Sigmoid colon (tissue), 6 donors: ENCODE measurements at regions not wholly inside any gene's neighbourhood (a gene's known extent, or its start where the extent isn't known, plus 50 kb on each side); places are given as distances from the start of the nearest gene placed in this dataset.

Experiments used
- DNase-seq: peaks from one replicate; pipeline ENCODE4 v3.0.0-alpha.2; 2019
- H3K27ac ChIP-seq, 4 donors: fragments of 200-600 bp; sonication (generic); one replicate each; pipeline ENCODE4 v1.5.1; 2016 to 2019; ENCODE audit warnings: mild to moderate bottlenecking in 1 of 4
- H3K27me3 ChIP-seq, 3 donors: fragments of 200-600 bp; sonication (generic); one replicate each; pipeline ENCODE4 v1.5.1; 2019; ENCODE audit warnings: mild to moderate bottlenecking in 1 of 3
- H3K36me3 ChIP-seq, 4 donors: fragments of 200-600 bp; sonication (generic); one replicate each; pipeline ENCODE4 v1.5.1; 2016 to 2019
- H3K4me1 ChIP-seq, 4 donors: fragments of 200-600 bp; sonication (generic); one replicate each; pipeline ENCODE4 v1.5.1; 2017 to 2019
- H3K4me3 ChIP-seq, 4 donors: fragments of 200-600 bp; sonication (generic); one replicate each; pipeline ENCODE4 v1.5.1; 2017 to 2019; ENCODE audit warnings: mild to moderate bottlenecking in 2 of 4, moderate library complexity in 1 of 4
- H3K9me3 ChIP-seq, 4 donors: fragments of 200-600 bp in 3 of 4; sonication (generic) in 3 of 4; one replicate each; pipeline versions ENCODE4 v1.5.1 to v1.6.1; 2013 to 2019
- EP300 ChIP-seq, 4 donors: sonication (generic); formaldehyde crosslinking; IDR thresholded peaks; one replicate each; pipeline ENCODE4 v1.6.1; 2017; ENCODE audit warnings: antibody characterized with exemption in 4 of 4
- POLR2A ChIP-seq, 2 donors: fragments of 450-650 bp; IDR thresholded peaks; one replicate each; pipeline ENCODE4 v1.6.1; 2016; ENCODE audit warnings: antibody characterized with exemption in 2 of 2, mild to moderate bottlenecking in 2 of 2, moderate library complexity in 2 of 2
- POLR2AphosphoS5 ChIP-seq, 4 donors: sonication (generic); formaldehyde crosslinking; IDR thresholded peaks; one replicate each; pipeline ENCODE4 v1.6.1; 2017; ENCODE audit warnings: antibody characterized with exemption in 4 of 4
- WGBS, 2 donors: extraction: QIAGEN DNeasy Blood & Tissue Kit; methylation state at CpG; one replicate each; pipeline ENCODE4 v1.1.7; 2013; 5-methylcytosine and 5-hydroxymethylcytosine counted together
- intact Hi-C: fragments of 100-400 bp; cut with DNase I; formaldehyde crosslinking; loops from one replicate; pipeline ENCODE4 v1.15.1; 2023
- TF ChIP-seq, protein P1 (sequence below), 4 experiments: fragments of 450-650 bp in 3 of 4; fragments of 200-600 bp in 1 of 4; IDR thresholded peaks; one replicate each; pipeline ENCODE4 v1.5.1; 2016 to 2019; ENCODE audit warnings: antibody characterized with exemption in 4 of 4, mild to moderate bottlenecking in 3 of 4, moderate library complexity in 2 of 4
- donor health status: healthy with polysubstance abuse.
- donor health status: healthy.

DNA sequence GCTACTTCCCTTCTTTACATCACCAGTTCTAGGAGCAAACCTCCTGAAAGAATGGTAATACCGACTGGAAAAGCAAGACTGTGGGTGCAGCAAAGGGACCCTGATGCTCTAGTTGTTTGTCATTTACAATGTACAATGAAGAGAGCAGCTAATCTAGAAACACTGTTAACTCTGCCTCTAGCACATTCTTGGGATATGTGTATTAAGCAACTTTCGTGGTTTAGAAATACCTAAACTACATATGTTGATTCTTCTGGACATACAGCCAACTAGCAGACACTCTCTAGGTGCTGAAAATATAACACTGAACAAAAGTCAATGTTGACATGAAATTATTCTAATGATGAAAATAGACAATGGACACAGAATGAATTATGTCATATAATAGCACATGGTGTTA lies 440.3 kb upstream of the MC4R start:
- intact Hi-C loops, result no loop called here
- DNase-seq, result no peak
- Histone ChIP-seq H3K9me3 (no peaks in the 10 kb centered on the region), H3K4me1 (no peaks in the 10 kb centered on the region), H3K36me3 (no peaks in the 10 kb centered on the region), H3K4me3 (no peak overlapping the region), H3K27ac (no peak overlapping the region), H3K27me3 (no peaks in the 10 kb centered on the region)
- no peak for TF ChIP-seq EP300 (IDR thresholded peaks at IDR 0.05)
- TF ChIP-seq, protein P1, sequence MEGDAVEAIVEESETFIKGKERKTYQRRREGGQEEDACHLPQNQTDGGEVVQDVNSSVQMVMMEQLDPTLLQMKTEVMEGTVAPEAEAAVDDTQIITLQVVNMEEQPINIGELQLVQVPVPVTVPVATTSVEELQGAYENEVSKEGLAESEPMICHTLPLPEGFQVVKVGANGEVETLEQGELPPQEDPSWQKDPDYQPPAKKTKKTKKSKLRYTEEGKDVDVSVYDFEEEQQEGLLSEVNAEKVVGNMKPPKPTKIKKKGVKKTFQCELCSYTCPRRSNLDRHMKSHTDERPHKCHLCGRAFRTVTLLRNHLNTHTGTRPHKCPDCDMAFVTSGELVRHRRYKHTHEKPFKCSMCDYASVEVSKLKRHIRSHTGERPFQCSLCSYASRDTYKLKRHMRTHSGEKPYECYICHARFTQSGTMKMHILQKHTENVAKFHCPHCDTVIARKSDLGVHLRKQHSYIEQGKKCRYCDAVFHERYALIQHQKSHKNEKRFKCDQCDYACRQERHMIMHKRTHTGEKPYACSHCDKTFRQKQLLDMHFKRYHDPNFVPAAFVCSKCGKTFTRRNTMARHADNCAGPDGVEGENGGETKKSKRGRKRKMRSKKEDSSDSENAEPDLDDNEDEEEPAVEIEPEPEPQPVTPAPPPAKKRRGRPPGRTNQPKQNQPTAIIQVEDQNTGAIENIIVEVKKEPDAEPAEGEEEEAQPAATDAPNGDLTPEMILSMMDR (IDR thresholded peaks at IDR 0.05), result no peak
- no peak for TF ChIP-seq POLR2A (IDR thresholded peaks at IDR 0.05)
- no peak for TF ChIP-seq POLR2AphosphoS5 (IDR thresholded peaks at IDR 0.05)
- WGBS, 2 donors, result 79 to 87% methylated on average over 2 of the region's 2 CpGs

GRCh38 chr18:60826346-60826745 lies 453.8 kb upstream of the MC4R start:
- TF ChIP-seq POLR2A (IDR thresholded peaks at IDR 0.05), result no peak
- Histone ChIP-seq H3K9me3 (no peaks in the 10 kb centered on the region), H3K27me3 (no peaks in the 10 kb centered on the region), H3K4me3 (no peak overlapping the region), H3K36me3 (no peaks in the 10 kb centered on the region), H3K27ac (no peak overlapping the region), H3K4me1 (no peaks in the 10 kb centered on the region)
- DNase-seq, result no peak
- intact Hi-C loops, result no loop called here
- 32 to 60% methylated on average over 2 of the region's 2 CpGs for WGBS, 2 donors

DNA sequence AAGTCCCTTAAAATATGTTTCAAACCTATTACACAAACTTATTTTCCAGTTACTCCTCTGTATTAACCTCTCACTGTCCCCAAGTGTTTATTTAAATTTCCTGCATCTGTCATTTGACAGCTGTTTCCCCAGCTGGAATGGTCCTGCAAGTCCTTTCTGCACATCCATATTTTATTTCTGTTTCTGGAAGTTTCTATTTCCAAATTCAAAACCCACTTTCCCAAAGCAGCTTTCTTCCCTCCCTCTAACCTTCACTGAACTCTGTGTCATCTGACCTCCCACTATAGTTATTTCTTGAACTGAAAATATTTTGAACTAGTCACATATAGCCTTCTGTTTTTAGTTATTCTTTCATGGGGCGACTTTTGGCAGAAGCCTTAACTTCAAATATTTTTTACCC lies 459.4 kb upstream of the MC4R start:
- no peak for DNase-seq
- Histone ChIP-seq H3K4me1 (no peaks in the 10 kb centered on the region), H3K27me3 (no peaks in the 10 kb centered on the region), H3K4me3 (no peak overlapping the region), H3K27ac (no peak overlapping the region), H3K9me3 (no peaks in the 10 kb centered on the region), H3K36me3 (no peaks in the 10 kb centered on the region)
- intact Hi-C loops, result no loop called here
- 79 to 87% methylated on average over 1 of the region's 1 CpG for WGBS, 2 donors
- TF ChIP-seq POLR2AphosphoS5 (IDR thresholded peaks at IDR 0.05), result no peak
- TF ChIP-seq, protein P1 (IDR thresholded peaks at IDR 0.05), result no peak
- TF ChIP-seq POLR2A (IDR thresholded peaks at IDR 0.05), result no peak
- no peak for TF ChIP-seq EP300 (IDR thresholded peaks at IDR 0.05)

DNA sequence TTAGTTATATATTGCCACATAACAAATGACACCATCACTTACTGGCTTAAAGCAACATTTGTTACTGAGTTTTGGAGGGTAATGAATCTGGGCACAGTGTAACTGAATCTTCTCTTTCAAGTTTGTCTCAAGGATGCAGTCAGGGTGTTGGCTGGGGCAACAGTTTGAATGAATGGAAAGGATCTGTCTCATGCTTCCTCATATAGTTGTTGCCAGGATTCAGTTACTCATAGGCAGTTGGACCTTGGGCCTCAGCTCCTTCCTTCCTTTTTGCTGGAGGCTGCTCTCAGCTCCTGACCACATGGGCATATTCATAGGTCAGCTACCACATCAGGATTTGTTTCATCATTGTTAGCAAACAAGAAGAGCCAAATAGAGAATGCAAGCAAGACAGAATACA lies 466.1 kb upstream of the MC4R start:
- H3K4me3 ChIP-seq, result no peak overlapping the region
- intact Hi-C loops, result no loop called here
- no peak overlapping the region for H3K27ac ChIP-seq
- no peaks in the 10 kb centered on the region for H3K9me3 ChIP-seq
- no peaks in the 10 kb centered on the region for H3K36me3 ChIP-seq
- DNase-seq, result no peak
- no peaks in the 10 kb centered on the region for H3K27me3 ChIP-seq
- TF ChIP-seq, protein P1 (IDR thresholded peaks at IDR 0.05), result no peak
- TF ChIP-seq POLR2A (IDR thresholded peaks at IDR 0.05), result no peak
- TF ChIP-seq POLR2AphosphoS5 (IDR thresholded peaks at IDR 0.05), result no peak
- no peak for TF ChIP-seq EP300 (IDR thresholded peaks at IDR 0.05)
- H3K4me1 ChIP-seq, result no peaks in the 10 kb centered on the region

- Histone ChIP-seq H3K9me3 (no peaks in the 10 kb centered on the region), H3K4me3 (no peak overlapping the region), H3K36me3 (no peaks in the 10 kb centered on the region), H3K27me3 (no peaks in the 10 kb centered on the region), H3K27ac (no peak overlapping the region), H3K4me1 (no peaks in the 10 kb centered on the region)
- TF ChIP-seq EP300 (IDR thresholded peaks at IDR 0.05), result no peak
- TF ChIP-seq, protein P1 (IDR thresholded peaks at IDR 0.05), result no peak
- TF ChIP-seq POLR2A (IDR thresholded peaks at IDR 0.05), result no peak
- no peak for TF ChIP-seq POLR2AphosphoS5 (IDR thresholded peaks at IDR 0.05)
- WGBS, 2 donors, result 75 to 82% methylated on average over 6 of the region's 6 CpGs
- no peak for DNase-seq
- intact Hi-C loops, result no loop called here
These were observed 473.8 kb upstream of the MC4R start for GRCh38 chr18:60846396-60846795.
